Neural crest cell (in vitro differentiated cells): ENCODE measurements at regions not wholly inside any gene's neighbourhood (a gene's known extent, or its start where the extent isn't known, plus 50 kb on each side); places are given as distances from the start of the nearest gene placed in this dataset.
"Not testable (repeated sequence)": the region's sequence is repeated elsewhere in the genome, so short reads cannot be mapped to it uniquely, and the experiment has no call there.

ENCODE experiments used
- DNase-seq: peaks from one replicate; pipeline ENCODE4 v3.0.0; 2021; ENCODE audit warnings: low read depth, mixed read lengths, low spot score
- H3K27ac Mint-ChIP-seq: one replicate; pipeline ENCODE4 v1.8.0; 2021; ENCODE audit warnings: mild to moderate bottlenecking, mixed read lengths; ENCODE audit not compliant: unreplicated experiment
- H3K27me3 Mint-ChIP-seq: 2 replicates; pipeline ENCODE4 v1.8.0; 2021; ENCODE audit warnings: low read depth, mild to moderate bottlenecking, mixed read lengths
- H3K36me3 Mint-ChIP-seq: 2 replicates; pipeline ENCODE4 v1.8.0; 2021; ENCODE audit warnings: low read depth, mild to moderate bottlenecking, mixed read lengths
- H3K4me1 Mint-ChIP-seq: 2 replicates; pipeline ENCODE4 v1.8.0; 2021; ENCODE audit warnings: mixed read lengths
- H3K4me3 Mint-ChIP-seq: one replicate; pipeline ENCODE4 v1.8.0; 2021; ENCODE audit warnings: mild to moderate bottlenecking, mixed read lengths
- H3K9me3 Mint-ChIP-seq: 2 replicates; pipeline ENCODE4 v1.8.0; 2021; ENCODE audit warnings: mixed read lengths
- TF ChIP-seq, protein P1 (sequence below): fragments of 200-600 bp; sonication (generic); conservative IDR thresholded peaks from 2 replicates; pipeline ENCODE4 v1.5.0; 2021; ENCODE audit warnings: antibody characterized with exemption, mild to moderate bottlenecking

DNA sequence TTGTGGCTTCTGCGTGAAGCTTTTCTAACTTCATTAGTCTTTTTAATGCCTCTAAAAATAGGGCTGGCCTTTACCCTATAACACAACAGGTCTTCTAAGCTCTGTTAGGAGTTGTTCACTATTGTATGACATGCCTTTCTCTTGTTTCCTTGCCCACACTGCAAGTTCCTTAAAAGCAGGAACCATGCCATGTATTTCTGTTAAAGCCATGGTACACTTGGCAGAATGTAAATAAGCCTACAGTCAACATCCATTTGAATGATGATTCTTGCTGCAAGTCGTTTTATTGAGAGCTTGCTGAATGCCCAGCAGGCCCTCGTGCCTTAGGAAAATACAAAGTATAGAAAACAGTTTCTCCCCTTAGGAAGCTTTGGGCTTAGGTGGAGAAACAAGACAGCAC, 214.6 kb downstream of the DUSP10 start:
- no peak overlapping the region for H3K4me3 Mint-ChIP-seq
- peaks cover 24% of the 10 kb centered on the region for H3K27me3 Mint-ChIP-seq
- no peaks in the 10 kb centered on the region for H3K9me3 Mint-ChIP-seq
- TF ChIP-seq, protein P1, sequence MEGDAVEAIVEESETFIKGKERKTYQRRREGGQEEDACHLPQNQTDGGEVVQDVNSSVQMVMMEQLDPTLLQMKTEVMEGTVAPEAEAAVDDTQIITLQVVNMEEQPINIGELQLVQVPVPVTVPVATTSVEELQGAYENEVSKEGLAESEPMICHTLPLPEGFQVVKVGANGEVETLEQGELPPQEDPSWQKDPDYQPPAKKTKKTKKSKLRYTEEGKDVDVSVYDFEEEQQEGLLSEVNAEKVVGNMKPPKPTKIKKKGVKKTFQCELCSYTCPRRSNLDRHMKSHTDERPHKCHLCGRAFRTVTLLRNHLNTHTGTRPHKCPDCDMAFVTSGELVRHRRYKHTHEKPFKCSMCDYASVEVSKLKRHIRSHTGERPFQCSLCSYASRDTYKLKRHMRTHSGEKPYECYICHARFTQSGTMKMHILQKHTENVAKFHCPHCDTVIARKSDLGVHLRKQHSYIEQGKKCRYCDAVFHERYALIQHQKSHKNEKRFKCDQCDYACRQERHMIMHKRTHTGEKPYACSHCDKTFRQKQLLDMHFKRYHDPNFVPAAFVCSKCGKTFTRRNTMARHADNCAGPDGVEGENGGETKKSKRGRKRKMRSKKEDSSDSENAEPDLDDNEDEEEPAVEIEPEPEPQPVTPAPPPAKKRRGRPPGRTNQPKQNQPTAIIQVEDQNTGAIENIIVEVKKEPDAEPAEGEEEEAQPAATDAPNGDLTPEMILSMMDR = no peak
- H3K4me1 Mint-ChIP-seq = no peaks in the 10 kb centered on the region
- H3K27ac Mint-ChIP-seq = no peak overlapping the region
- no peaks in the 10 kb centered on the region for H3K36me3 Mint-ChIP-seq
- no peak for DNase-seq

DNA sequence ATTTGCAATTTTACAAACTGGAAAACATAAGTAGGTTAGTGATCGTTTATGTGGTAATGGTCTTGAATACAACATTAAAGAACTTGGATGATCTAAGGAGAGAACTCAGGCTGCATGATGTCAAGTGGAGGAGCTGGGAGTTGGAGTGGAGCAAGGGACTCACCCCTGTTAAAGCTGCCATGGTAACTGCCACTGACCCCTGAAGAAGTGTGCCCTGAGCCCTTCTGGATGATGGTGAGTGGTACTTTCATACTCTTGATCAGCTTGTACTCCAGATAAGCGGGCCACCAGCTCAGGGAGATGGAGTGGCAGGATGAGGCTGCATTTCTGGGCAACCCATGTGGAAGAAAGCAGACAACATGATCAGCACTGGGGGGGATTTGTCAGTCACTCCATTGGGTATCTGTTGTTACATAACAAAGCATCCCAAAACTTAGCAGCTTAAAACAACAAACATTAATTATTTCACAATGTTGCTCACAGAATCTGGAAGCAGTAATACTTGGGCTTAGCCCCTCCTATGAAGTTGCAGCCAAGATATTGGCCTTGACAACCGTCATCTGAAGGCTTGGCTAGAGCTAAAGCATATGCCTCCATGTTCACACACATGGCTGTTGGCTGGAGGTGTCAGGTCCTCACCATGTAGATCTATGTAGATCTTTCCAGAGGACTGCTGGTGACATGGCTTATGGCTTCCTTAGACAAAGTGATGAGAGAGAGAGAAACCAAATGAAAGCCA, 213.8 kb downstream of the DUSP10 start:
- Mint-ChIP-seq H3K9me3 (no peaks in the 10 kb centered on the region), H3K4me3 (no peak overlapping the region), H3K36me3 (no peaks in the 10 kb centered on the region), H3K4me1 (no peaks in the 10 kb centered on the region), H3K27ac (no peak overlapping the region), H3K27me3 (peaks cover 28% of the 10 kb centered on the region)
- no peak for DNase-seq
- TF ChIP-seq, protein P1 = no peak

DNA sequence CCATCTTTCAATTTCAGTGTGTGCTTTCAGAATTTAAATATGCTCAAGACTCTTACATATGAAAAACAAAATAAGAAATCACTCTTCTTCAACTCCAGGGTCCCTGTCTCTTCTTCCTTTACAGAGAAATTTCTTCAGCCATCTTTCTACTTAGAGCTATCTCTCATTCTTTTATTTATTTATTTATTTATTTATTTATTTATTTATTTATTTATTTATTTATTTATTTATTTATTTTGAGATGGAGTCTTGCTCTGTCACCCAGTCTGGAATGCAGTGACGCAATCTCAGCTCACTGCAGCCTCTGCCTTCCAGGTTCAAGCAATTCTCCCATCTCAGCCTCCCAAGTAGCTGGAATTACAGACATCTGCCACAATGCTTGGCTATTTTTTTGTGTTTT, 211.7 kb downstream of the DUSP10 start:
- H3K4me1 Mint-ChIP-seq, H3K27ac Mint-ChIP-seq, DNase-seq, H3K4me3 Mint-ChIP-seq, H3K36me3 Mint-ChIP-seq, H3K9me3 Mint-ChIP-seq: not testable (repeated sequence)
- peaks cover 44% of the 10 kb centered on the region for H3K27me3 Mint-ChIP-seq

DNA sequence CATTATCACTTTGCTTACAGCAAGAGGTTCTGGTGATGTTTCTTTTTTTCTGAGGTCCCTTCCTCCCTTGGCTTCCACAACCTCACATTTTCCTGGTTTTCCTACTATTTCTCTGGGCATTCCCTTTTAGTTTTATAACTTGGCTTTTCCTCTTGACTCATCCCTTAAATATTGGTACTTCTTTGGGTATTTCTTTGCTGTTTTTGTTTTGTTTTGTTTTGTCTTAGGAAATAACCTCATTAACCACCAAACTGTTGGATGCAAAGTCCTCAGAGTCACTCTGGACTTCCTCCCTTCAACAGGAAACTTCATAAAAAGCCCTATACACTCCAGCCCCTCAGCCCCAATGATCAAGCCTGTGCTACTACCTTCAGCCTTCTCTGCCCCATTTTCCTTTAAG, 211.1 kb downstream of the DUSP10 start:
- Mint-ChIP-seq H3K36me3 (no peaks in the 10 kb centered on the region), H3K27me3 (peaks cover 50% of the 10 kb centered on the region), H3K27ac (no peak overlapping the region), H3K4me3 (no peak overlapping the region), H3K9me3 (no peaks in the 10 kb centered on the region), H3K4me1 (no peaks in the 10 kb centered on the region)
- DNase-seq = no peak
- TF ChIP-seq, protein P1 = no peak

DNA sequence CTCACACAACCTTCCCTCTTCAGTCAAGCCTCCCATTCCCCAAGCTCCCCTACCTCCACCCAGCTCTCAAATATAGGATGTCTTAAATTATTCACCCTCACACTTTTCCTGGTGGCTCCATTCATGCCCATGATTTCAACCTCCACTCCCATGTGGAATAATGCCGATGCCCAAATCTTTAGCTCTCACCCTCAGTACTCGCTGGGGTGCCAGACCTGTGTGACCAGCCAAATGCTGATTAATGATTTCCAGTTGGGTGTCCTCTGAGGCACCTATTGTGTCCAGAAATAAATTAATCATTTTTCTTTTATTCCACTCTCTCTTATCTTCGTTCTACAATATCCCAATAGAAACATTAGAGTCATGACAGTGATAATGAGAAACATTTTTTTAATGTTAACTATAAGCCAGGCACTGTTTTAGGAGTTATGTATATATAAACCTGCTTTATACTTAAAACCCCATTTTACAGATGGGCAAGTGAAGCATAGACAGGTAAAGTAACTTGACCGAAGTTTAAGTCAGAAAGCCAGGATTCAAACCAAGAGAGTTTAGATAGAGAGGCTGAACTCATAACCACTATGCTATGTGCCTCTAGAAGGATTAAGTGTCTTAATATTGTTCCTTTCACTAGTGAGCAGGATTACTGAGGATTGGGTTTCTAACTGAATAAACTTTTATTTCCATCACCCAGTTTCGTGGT, 209.7 kb downstream of the DUSP10 start:
- Mint-ChIP-seq H3K27me3 (peaks cover 59% of the 10 kb centered on the region), H3K9me3 (no peaks in the 10 kb centered on the region), H3K27ac (no peak overlapping the region), H3K4me1 (no peaks in the 10 kb centered on the region), H3K36me3 (no peaks in the 10 kb centered on the region), H3K4me3 (no peak overlapping the region)
- TF ChIP-seq, protein P1 = no peak
- no peak for DNase-seq

DNA sequence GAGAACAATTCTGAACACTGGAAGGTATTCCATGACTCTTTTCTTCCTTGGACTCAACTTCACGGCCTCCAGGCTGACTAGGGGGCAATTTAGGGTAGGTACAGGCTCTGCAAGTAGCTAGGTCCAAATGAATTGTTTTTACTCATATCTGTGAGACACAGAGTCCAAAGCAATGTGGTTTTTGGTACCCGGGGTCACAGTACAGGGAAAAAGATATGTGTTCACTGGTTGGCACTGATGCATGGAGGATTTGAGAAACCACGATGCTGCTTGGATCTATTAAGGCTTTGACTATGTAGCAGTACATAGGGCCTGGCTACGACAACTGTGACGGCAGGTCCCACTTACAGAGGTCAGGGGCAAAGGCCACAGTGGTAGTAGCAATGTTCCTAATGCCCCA, 200.6 kb downstream of the DUSP10 start:
- H3K4me3 Mint-ChIP-seq = no peak overlapping the region
- no peak for DNase-seq
- no peak overlapping the region for H3K27ac Mint-ChIP-seq
- H3K36me3 Mint-ChIP-seq = no peaks in the 10 kb centered on the region
- H3K9me3 Mint-ChIP-seq = peaks cover 3% of the 10 kb centered on the region
- no peaks in the 10 kb centered on the region for H3K4me1 Mint-ChIP-seq
- H3K27me3 Mint-ChIP-seq = peaks cover 23% of the 10 kb centered on the region
- TF ChIP-seq, protein P1 = no peak
